GM23338 (cell line): ENCODE measurements at regions not wholly inside any gene's neighbourhood (a gene's known extent, or its start where the extent isn't known, plus 50 kb on each side); places are given as distances from the start of the nearest gene placed in this dataset.

Experiments used
- ATAC-seq: fragments of 200-7000 bp; cut with Tn5 transposase; 3 replicates; pipeline ENCODE4 v1.9.1; 2020
- DNase-seq: peaks from one replicate; pipeline ENCODE4 v3.0.0-alpha.2; 2015; ENCODE audit warnings: low spot score
- H2AFZ ChIP-seq: fragments of 200-600 bp; sonication (generic); 2 replicates; pipeline ENCODE4 v1.8.0; 2016; ENCODE audit warnings: antibody characterized with exemption, mild to moderate bottlenecking, moderate library complexity
- H3F3A ChIP-seq: fragments of 200-600 bp; sonication (generic); replicated peaks from 2 replicates; pipeline ENCODE4 v1.8.0; 2017; ENCODE audit warnings: antibody characterized with exemption, mixed run types, low read depth
- H3K27ac ChIP-seq: fragments of 200-600 bp; sonication (generic); 2 replicates; pipeline ENCODE4 v1.6.1; 2016; ENCODE audit warnings: low read depth
- H3K27me3 ChIP-seq: fragments of 200-600 bp; sonication (generic); 2 replicates; pipeline ENCODE4 v1.8.0; 2016; ENCODE audit warnings: mild to moderate bottlenecking, mixed run types, moderate library complexity; ENCODE audit not compliant: insufficient read depth
- H3K36me3 ChIP-seq: fragments of 200-600 bp; sonication (generic); 2 replicates; pipeline ENCODE4 v1.8.0; 2016; ENCODE audit warnings: mild to moderate bottlenecking; ENCODE audit not compliant: insufficient read depth
- H3K4me1 ChIP-seq: fragments of 200-600 bp; sonication (generic); 2 replicates; pipeline ENCODE4 v1.8.0; 2016; ENCODE audit warnings: mild to moderate bottlenecking, moderate library complexity; ENCODE audit not compliant: insufficient read depth
- H3K4me2 ChIP-seq: fragments of 200-600 bp; sonication (generic); 2 replicates; pipeline ENCODE4 v1.7.1; 2017; ENCODE audit warnings: mixed run types
- H3K4me3 ChIP-seq: fragments of 200-600 bp; sonication (generic); 2 replicates; pipeline ENCODE4 v1.6.1; 2016; ENCODE audit warnings: mixed run types
- H3K79me2 ChIP-seq: fragments of 200-600 bp; sonication (generic); replicated peaks from 2 replicates; pipeline ENCODE4 v1.8.0; 2017; ENCODE audit warnings: mild to moderate bottlenecking; ENCODE audit not compliant: insufficient read depth
- H3K9me2 ChIP-seq: fragments of 200-600 bp; sonication (generic); 2 replicates; pipeline ENCODE4 v1.8.0; 2017; ENCODE audit not compliant: insufficient read depth
- H4K20me1 ChIP-seq: fragments of 200-600 bp; sonication (generic); replicated peaks from 2 replicates; pipeline ENCODE4 v1.8.0; 2017; ENCODE audit warnings: mild to moderate bottlenecking; ENCODE audit not compliant: insufficient read depth
- H3K27ac Mint-ChIP-seq: 2 replicates; pipeline ENCODE4 v1.8.0; 2020; ENCODE audit warnings: inconsistent platforms, mild to moderate bottlenecking, moderate library complexity, mixed read lengths
- H3K27me3 Mint-ChIP-seq: 3 replicates; pipeline ENCODE4 v1.8.0; 2022; ENCODE audit warnings: low read depth, mild to moderate bottlenecking, moderate library complexity, mixed read lengths, inconsistent platforms; ENCODE audit not compliant: insufficient read depth, poor library complexity
- H3K36me3 Mint-ChIP-seq: 3 replicates; pipeline ENCODE4 v1.8.0; 2021; ENCODE audit warnings: low read depth, mild to moderate bottlenecking, inconsistent platforms, moderate library complexity, mixed read lengths
- H3K4me1 Mint-ChIP-seq: 3 replicates; pipeline ENCODE4 v1.8.0; 2020; ENCODE audit warnings: mild to moderate bottlenecking, inconsistent platforms, mixed read lengths
- H3K4me3 Mint-ChIP-seq: 3 replicates; pipeline ENCODE4 v1.8.0; 2021; ENCODE audit warnings: moderate library complexity, mild to moderate bottlenecking, inconsistent platforms, mixed read lengths
- H3K9me3 Mint-ChIP-seq: 3 replicates; pipeline ENCODE4 v1.8.0; 2020; ENCODE audit warnings: moderate library complexity, mild to moderate bottlenecking, inconsistent platforms, mixed read lengths
- CREB1 ChIP-seq: fragments of 250-450 bp; sonication (Bioruptor Pico); IDR thresholded peaks from 2 replicates; pipeline ENCODE4 v1.5.0; 2020; ENCODE audit warnings: low read depth, mild to moderate bottlenecking, moderate library complexity
- EZH2 ChIP-seq: fragments of 200-600 bp; sonication (generic); IDR thresholded peaks from one replicate; pipeline ENCODE4 v1.8.0; 2017; ENCODE audit warnings: antibody characterized with exemption, mild to moderate bottlenecking, low read depth; ENCODE audit not compliant: unreplicated experiment
- EZH2phosphoT487 ChIP-seq: fragments of 200-600 bp; sonication (generic); IDR thresholded peaks from one replicate; pipeline ENCODE4 v1.8.1; 2018; ENCODE audit warnings: antibody characterized with exemption; ENCODE audit not compliant: unreplicated experiment
- JUNB ChIP-seq: IDR thresholded peaks from one replicate; pipeline ENCODE4 v1.6.1; 2016; ENCODE audit warnings: antibody characterized with exemption; ENCODE audit not compliant: unreplicated experiment
- NANOG ChIP-seq: IDR thresholded peaks from 2 replicates; pipeline ENCODE4 v1.6.1; 2016; ENCODE audit warnings: antibody characterized with exemption, borderline replicate concordance
- POLR2AphosphoS5 ChIP-seq: IDR thresholded peaks from 2 replicates; pipeline ENCODE4 v1.6.1; 2016; ENCODE audit warnings: antibody characterized with exemption, low read depth
- STAT1 ChIP-seq: IDR thresholded peaks from one replicate; pipeline ENCODE4 v1.6.1; 2016; ENCODE audit warnings: antibody characterized with exemption; ENCODE audit not compliant: unreplicated experiment
- ZNF114 ChIP-seq: fragments of 250-450 bp; sonication (Bioruptor Pico); IDR thresholded peaks from 2 replicates; pipeline ENCODE4 v1.5.0; 2020; ENCODE audit warnings: mild to moderate bottlenecking, moderate library complexity
- ZNF331 ChIP-seq: fragments of 250-450 bp; sonication (Bioruptor Pico); IDR thresholded peaks from 2 replicates; pipeline ENCODE4 v1.5.0; 2020; ENCODE audit warnings: low read depth, mild to moderate bottlenecking, moderate library complexity
- TF ChIP-seq, protein P1 (sequence below): fragments of 250-450 bp; sonication (Bioruptor Pico); IDR thresholded peaks from 2 replicates; pipeline ENCODE4 v1.5.0; 2020; ENCODE audit warnings: mild to moderate bottlenecking, moderate library complexity
- TF ChIP-seq, protein P2 (sequence below): IDR thresholded peaks from 2 replicates; pipeline ENCODE4 v1.6.1; 2016; ENCODE audit warnings: antibody characterized with exemption
- TF ChIP-seq, protein P3 (sequence below), 2 experiments: fragments of 200-600 bp in 1 of 2; sonication (generic) in 1 of 2; conservative IDR thresholded peaks; 2 replicates each; pipeline versions ENCODE4 v1.5.1 to v1.6.1; 2016 to 2017; ENCODE audit warnings: antibody characterized with exemption in 2 of 2, low read depth in 2 of 2, mild to moderate bottlenecking in 2 of 2, moderate library complexity in 1 of 2
- TF ChIP-seq, protein P4 (sequence below): IDR thresholded peaks from one replicate; pipeline ENCODE4 v1.6.1; 2018; ENCODE audit warnings: antibody characterized with exemption; ENCODE audit not compliant: unreplicated experiment

DNA sequence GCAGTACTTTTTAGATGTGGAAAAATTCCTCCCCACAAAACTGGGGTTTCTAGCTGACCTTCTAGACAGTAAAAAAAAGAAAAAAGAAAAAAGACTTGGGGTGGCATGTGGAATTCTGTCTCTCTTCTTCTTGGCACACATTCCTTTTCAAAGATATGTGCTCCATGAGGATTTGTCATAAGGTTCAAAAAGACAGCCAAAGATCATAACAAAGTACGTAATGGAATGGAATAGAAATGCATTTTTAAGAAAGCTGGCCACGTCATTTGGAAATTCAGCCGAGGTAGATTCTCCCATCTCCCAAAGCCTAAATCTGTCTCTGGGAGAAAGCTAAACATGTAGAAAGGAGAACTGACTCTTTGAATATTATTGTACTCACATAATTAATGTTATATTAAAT lies 381.3 kb upstream of the NFE2L3 start:
- no peak overlapping the region for H3K27ac Mint-ChIP-seq

More for the DNA sequence above, 381.3 kb upstream of the NFE2L3 start:
- H3K36me3 ChIP-seq: no peaks in the 10 kb centered on the region
- H3F3A ChIP-seq: no peaks in the 10 kb centered on the region
- Mint-ChIP-seq H3K4me3 (no peak overlapping the region), H3K27me3 (no peaks in the 10 kb centered on the region), H3K9me3 (no peaks in the 10 kb centered on the region), H3K36me3 (no peaks in the 10 kb centered on the region), H3K4me1 (peaks cover 3% of the 10 kb centered on the region; the same call in 1 of the 3 replicates)
- TF ChIP-seq, protein P1, sequence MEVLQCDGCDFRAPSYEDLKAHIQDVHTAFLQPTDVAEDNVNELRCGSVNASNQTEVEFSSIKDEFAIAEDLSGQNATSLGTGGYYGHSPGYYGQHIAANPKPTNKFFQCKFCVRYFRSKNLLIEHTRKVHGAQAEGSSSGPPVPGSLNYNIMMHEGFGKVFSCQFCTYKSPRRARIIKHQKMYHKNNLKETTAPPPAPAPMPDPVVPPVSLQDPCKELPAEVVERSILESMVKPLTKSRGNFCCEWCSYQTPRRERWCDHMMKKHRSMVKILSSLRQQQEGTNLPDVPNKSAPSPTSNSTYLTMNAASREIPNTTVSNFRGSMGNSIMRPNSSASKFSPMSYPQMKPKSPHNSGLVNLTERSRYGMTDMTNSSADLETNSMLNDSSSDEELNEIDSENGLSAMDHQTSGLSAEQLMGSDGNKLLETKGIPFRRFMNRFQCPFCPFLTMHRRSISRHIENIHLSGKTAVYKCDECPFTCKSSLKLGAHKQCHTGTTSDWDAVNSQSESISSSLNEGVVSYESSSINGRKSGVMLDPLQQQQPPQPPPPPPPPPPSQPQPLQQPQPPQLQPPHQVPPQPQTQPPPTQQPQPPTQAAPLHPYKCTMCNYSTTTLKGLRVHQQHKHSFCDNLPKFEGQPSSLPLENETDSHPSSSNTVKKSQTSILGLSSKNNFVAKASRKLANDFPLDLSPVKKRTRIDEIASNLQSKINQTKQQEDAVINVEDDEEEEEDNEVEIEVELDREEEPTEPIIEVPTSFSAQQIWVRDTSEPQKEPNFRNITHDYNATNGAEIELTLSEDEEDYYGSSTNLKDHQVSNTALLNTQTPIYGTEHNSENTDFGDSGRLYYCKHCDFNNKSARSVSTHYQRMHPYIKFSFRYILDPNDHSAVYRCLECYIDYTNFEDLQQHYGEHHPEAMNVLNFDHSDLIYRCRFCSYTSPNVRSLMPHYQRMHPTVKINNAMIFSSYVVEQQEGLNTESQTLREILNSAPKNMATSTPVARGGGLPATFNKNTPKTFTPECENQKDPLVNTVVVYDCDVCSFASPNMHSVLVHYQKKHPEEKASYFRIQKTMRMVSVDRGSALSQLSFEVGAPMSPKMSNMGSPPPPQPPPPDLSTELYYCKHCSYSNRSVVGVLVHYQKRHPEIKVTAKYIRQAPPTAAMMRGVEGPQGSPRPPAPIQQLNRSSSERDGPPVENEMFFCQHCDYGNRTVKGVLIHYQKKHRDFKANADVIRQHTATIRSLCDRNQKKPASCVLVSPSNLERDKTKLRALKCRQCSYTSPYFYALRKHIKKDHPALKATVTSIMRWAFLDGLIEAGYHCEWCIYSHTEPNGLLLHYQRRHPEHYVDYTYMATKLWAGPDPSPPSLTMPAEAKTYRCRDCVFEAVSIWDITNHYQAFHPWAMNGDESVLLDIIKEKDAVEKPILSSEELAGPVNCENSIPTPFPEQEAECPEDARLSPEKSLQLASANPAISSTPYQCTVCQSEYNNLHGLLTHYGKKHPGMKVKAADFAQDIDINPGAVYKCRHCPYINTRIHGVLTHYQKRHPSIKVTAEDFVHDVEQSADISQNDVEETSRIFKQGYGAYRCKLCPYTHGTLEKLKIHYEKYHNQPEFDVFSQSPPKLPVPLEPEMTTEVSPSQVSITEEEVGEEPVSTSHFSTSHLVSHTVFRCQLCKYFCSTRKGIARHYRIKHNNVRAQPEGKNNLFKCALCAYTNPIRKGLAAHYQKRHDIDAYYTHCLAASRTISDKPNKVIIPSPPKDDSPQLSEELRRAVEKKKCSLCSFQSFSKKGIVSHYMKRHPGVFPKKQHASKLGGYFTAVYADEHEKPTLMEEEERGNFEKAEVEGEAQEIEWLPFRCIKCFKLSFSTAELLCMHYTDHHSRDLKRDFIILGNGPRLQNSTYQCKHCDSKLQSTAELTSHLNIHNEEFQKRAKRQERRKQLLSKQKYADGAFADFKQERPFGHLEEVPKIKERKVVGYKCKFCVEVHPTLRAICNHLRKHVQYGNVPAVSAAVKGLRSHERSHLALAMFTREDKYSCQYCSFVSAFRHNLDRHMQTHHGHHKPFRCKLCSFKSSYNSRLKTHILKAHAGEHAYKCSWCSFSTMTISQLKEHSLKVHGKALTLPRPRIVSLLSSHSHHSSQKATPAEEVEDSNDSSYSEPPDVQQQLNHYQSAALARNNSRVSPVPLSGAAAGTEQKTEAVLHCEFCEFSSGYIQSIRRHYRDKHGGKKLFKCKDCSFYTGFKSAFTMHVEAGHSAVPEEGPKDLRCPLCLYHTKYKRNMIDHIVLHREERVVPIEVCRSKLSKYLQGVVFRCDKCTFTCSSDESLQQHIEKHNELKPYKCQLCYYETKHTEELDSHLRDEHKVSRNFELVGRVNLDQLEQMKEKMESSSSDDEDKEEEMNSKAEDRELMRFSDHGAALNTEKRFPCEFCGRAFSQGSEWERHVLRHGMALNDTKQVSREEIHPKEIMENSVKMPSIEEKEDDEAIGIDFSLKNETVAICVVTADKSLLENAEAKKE (CRISPR knock-in tag): no peak
- no peak for TF ChIP-seq ZNF114 (CRISPR knock-in tag)
- TF ChIP-seq, protein P2, sequence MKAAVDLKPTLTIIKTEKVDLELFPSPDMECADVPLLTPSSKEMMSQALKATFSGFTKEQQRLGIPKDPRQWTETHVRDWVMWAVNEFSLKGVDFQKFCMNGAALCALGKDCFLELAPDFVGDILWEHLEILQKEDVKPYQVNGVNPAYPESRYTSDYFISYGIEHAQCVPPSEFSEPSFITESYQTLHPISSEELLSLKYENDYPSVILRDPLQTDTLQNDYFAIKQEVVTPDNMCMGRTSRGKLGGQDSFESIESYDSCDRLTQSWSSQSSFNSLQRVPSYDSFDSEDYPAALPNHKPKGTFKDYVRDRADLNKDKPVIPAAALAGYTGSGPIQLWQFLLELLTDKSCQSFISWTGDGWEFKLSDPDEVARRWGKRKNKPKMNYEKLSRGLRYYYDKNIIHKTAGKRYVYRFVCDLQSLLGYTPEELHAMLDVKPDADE: no peak
- TF ChIP-seq, protein P3, sequence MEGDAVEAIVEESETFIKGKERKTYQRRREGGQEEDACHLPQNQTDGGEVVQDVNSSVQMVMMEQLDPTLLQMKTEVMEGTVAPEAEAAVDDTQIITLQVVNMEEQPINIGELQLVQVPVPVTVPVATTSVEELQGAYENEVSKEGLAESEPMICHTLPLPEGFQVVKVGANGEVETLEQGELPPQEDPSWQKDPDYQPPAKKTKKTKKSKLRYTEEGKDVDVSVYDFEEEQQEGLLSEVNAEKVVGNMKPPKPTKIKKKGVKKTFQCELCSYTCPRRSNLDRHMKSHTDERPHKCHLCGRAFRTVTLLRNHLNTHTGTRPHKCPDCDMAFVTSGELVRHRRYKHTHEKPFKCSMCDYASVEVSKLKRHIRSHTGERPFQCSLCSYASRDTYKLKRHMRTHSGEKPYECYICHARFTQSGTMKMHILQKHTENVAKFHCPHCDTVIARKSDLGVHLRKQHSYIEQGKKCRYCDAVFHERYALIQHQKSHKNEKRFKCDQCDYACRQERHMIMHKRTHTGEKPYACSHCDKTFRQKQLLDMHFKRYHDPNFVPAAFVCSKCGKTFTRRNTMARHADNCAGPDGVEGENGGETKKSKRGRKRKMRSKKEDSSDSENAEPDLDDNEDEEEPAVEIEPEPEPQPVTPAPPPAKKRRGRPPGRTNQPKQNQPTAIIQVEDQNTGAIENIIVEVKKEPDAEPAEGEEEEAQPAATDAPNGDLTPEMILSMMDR (conservative IDR thresholded peaks at IDR 0.05; ENCODE audit: low read depth in 2 of 2): no peak
- TF ChIP-seq POLR2AphosphoS5: no peak
- TF ChIP-seq NANOG: no peak
- TF ChIP-seq ZNF331 (CRISPR knock-in tag): no peak
- TF ChIP-seq CREB1 (CRISPR knock-in tag): no peak
- TF ChIP-seq EZH2phosphoT487: no peak
- TF ChIP-seq EZH2: no peak
- TF ChIP-seq, protein P4, sequence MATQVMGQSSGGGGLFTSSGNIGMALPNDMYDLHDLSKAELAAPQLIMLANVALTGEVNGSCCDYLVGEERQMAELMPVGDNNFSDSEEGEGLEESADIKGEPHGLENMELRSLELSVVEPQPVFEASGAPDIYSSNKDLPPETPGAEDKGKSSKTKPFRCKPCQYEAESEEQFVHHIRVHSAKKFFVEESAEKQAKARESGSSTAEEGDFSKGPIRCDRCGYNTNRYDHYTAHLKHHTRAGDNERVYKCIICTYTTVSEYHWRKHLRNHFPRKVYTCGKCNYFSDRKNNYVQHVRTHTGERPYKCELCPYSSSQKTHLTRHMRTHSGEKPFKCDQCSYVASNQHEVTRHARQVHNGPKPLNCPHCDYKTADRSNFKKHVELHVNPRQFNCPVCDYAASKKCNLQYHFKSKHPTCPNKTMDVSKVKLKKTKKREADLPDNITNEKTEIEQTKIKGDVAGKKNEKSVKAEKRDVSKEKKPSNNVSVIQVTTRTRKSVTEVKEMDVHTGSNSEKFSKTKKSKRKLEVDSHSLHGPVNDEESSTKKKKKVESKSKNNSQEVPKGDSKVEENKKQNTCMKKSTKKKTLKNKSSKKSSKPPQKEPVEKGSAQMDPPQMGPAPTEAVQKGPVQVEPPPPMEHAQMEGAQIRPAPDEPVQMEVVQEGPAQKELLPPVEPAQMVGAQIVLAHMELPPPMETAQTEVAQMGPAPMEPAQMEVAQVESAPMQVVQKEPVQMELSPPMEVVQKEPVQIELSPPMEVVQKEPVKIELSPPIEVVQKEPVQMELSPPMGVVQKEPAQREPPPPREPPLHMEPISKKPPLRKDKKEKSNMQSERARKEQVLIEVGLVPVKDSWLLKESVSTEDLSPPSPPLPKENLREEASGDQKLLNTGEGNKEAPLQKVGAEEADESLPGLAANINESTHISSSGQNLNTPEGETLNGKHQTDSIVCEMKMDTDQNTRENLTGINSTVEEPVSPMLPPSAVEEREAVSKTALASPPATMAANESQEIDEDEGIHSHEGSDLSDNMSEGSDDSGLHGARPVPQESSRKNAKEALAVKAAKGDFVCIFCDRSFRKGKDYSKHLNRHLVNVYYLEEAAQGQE: no peak
- TF ChIP-seq STAT1: no peak
- no peak for TF ChIP-seq JUNB
- no peaks in the 10 kb centered on the region for H4K20me1 ChIP-seq
- H3K27me3 ChIP-seq: no peaks in the 10 kb centered on the region
- H3K4me1 ChIP-seq: no peaks in the 10 kb centered on the region
- H3K27ac ChIP-seq: no peak overlapping the region
- ATAC-seq: no peak
- no peaks in the 10 kb centered on the region for H3K79me2 ChIP-seq
- no peak overlapping the region for H3K4me2 ChIP-seq
- DNase-seq: no peak
- H3K9me2 ChIP-seq: no peaks in the 10 kb centered on the region
- H3K4me3 ChIP-seq: no peak overlapping the region
- no peak overlapping the region for H2AFZ ChIP-seq
